Neural cell (in vitro differentiated cells): ENCODE measurements at regions not wholly inside any gene's neighbourhood (a gene's known extent, or its start where the extent isn't known, plus 50 kb on each side); places are given as distances from the start of the nearest gene placed in this dataset.

Experiments
- H2AFZ ChIP-seq: fragments of 200-600, 300-800 bp; sonication (generic), shearing (Covaris generic); 2 replicates; pipeline ENCODE4 v1.6.0; 2014; ENCODE audit warnings: low read depth, mild to moderate bottlenecking, antibody characterized with exemption, low read length, moderate library complexity
- H3F3A ChIP-seq: fragments of 200-600 bp; shearing (Covaris generic); 2 replicates; pipeline ENCODE4 v1.6.1; 2016; ENCODE audit warnings: mild to moderate bottlenecking, moderate library complexity, mixed read lengths, antibody characterized with exemption, low read length; ENCODE audit not compliant: insufficient read depth, poor library complexity, severe bottlenecking
- H3K27ac ChIP-seq: fragments of 200-600, 300-800 bp; sonication (generic), shearing (Covaris generic); 2 replicates; pipeline ENCODE4 v1.5.1; 2014; ENCODE audit warnings: mild to moderate bottlenecking, low read length, moderate library complexity
- H3K27me3 ChIP-seq: fragments of 300-800, 200-600 bp; sonication (generic), shearing (Covaris generic); 2 replicates; pipeline ENCODE4 v1.6.0; 2014; ENCODE audit warnings: mild to moderate bottlenecking, low read depth, low read length, moderate library complexity; ENCODE audit not compliant: insufficient read depth
- H3K36me3 ChIP-seq: fragments of 300-800, 200-600 bp; sonication (generic), shearing (Covaris generic); 2 replicates; pipeline ENCODE4 v1.5.1; 2014; ENCODE audit warnings: mild to moderate bottlenecking, antibody characterized with exemption, low read length, moderate library complexity; ENCODE audit not compliant: insufficient read depth
- H3K4me2 ChIP-seq: fragments of 300-800, 200-600 bp; sonication (generic), shearing (Covaris generic); 2 replicates; pipeline ENCODE4 v1.6.0; 2014; ENCODE audit warnings: mild to moderate bottlenecking, low read length
- H3K4me3 ChIP-seq: fragments of 300-800, 200-600 bp; sonication (generic), shearing (Covaris generic); 2 replicates; pipeline ENCODE4 v1.5.1; 2014; ENCODE audit warnings: mild to moderate bottlenecking, low read length, moderate library complexity
- H3K79me2 ChIP-seq: fragments of 200-600 bp; shearing (Covaris generic); replicated peaks from 2 replicates; pipeline ENCODE4 v1.6.0; 2014; ENCODE audit warnings: mild to moderate bottlenecking, low read length, moderate library complexity; ENCODE audit not compliant: insufficient read depth
- H3K9ac ChIP-seq: fragments of 300-800, 200-600 bp; sonication (generic), shearing (Covaris generic); 2 replicates; pipeline ENCODE4 v1.6.1; 2016; ENCODE audit warnings: mild to moderate bottlenecking, low read length, mixed read lengths
- H3K9me2 ChIP-seq: fragments of 200-600 bp; shearing (Covaris generic); 2 replicates; pipeline ENCODE4 v1.6.1; 2016; ENCODE audit warnings: mild to moderate bottlenecking, low read length, mixed read lengths; ENCODE audit not compliant: insufficient read depth
- H3K9me3 ChIP-seq: fragments of 200-600, 300-800 bp; sonication (generic), shearing (Covaris generic); 2 replicates; pipeline ENCODE4 v1.6.1; 2016; ENCODE audit warnings: mild to moderate bottlenecking, mixed run types, low read length, moderate library complexity, mixed read lengths
- H4K20me1 ChIP-seq: fragments of 200-600 bp; shearing (Covaris generic); 2 replicates; pipeline ENCODE4 v1.6.1; 2016; ENCODE audit warnings: mild to moderate bottlenecking, mixed run types; ENCODE audit not compliant: insufficient read depth
- EP300 ChIP-seq: fragments of 450-650 bp; conservative IDR thresholded peaks from 2 replicates; pipeline ENCODE4 v1.6.1; 2014; ENCODE audit warnings: antibody characterized with exemption, mild to moderate bottlenecking, moderate library complexity; ENCODE audit not compliant: poor library complexity, severe bottlenecking
- EZH2 ChIP-seq: fragments of 200-600, 300-800 bp; shearing (Covaris generic), sonication (generic); IDR thresholded peaks from 2 replicates; pipeline ENCODE4 v1.6.1; 2014; ENCODE audit warnings: antibody characterized with exemption, low read length, borderline replicate concordance, mild to moderate bottlenecking; ENCODE audit not compliant: insufficient read depth, poor library complexity, severe bottlenecking
- MXI1 ChIP-seq: fragments of 450-650 bp; conservative IDR thresholded peaks from 2 replicates; pipeline ENCODE4 v1.6.1; 2014; ENCODE audit warnings: antibody characterized with exemption, mild to moderate bottlenecking; ENCODE audit not compliant: poor library complexity, severe bottlenecking
- POLR2AphosphoS5 ChIP-seq: IDR thresholded peaks from 2 replicates; pipeline ENCODE4 v1.6.1; 2012
- RAD21 ChIP-seq: fragments of 450-650 bp; conservative IDR thresholded peaks from 2 replicates; pipeline ENCODE4 v1.6.1; 2014; ENCODE audit warnings: antibody characterized with exemption, mild to moderate bottlenecking, moderate library complexity
- SMC3 ChIP-seq: fragments of 450-650 bp; conservative IDR thresholded peaks from 2 replicates; pipeline ENCODE4 v1.6.1; 2014; ENCODE audit warnings: antibody characterized with exemption, mild to moderate bottlenecking, moderate library complexity; ENCODE audit not compliant: poor library complexity
- TAF1 ChIP-seq: IDR thresholded peaks from 2 replicates; pipeline ENCODE4 v1.6.1; 2012; ENCODE audit warnings: low read depth
- TF ChIP-seq, protein P1 (sequence below): fragments of 450-650 bp; IDR thresholded peaks from 2 replicates; pipeline ENCODE4 v1.5.1; 2014; ENCODE audit warnings: antibody characterized with exemption, mild to moderate bottlenecking, moderate library complexity; ENCODE audit not compliant: poor library complexity, severe bottlenecking
- TF ChIP-seq, protein P2 (sequence below): IDR thresholded peaks from 2 replicates; pipeline ENCODE4 v1.6.1; 2012; ENCODE audit warnings: borderline replicate concordance

GRCh38 chr2:122203523-122203922 lies 448.1 kb downstream of the TSN start:
- Histone ChIP-seq H3K36me3 (no peaks in the 10 kb centered on the region), H2AFZ (no peak overlapping the region), H3K9me3 (no peaks in the 10 kb centered on the region), H3K27me3 (no peaks in the 10 kb centered on the region), H3K27ac (no peak overlapping the region), H3K9me2 (no peaks in the 10 kb centered on the region), H3K79me2 (no peaks in the 10 kb centered on the region), H3K4me2 (no peak overlapping the region), H3K9ac (no peak overlapping the region), H3F3A (no peaks in the 10 kb centered on the region), H4K20me1 (no peaks in the 10 kb centered on the region), H3K4me3 (no peak overlapping the region)
- TF ChIP-seq TAF1 = no peak
- TF ChIP-seq RAD21 = no peak
- TF ChIP-seq POLR2AphosphoS5 = no peak
- no peak for TF ChIP-seq SMC3
- TF ChIP-seq EP300 = no peak
- TF ChIP-seq, protein P1, sequence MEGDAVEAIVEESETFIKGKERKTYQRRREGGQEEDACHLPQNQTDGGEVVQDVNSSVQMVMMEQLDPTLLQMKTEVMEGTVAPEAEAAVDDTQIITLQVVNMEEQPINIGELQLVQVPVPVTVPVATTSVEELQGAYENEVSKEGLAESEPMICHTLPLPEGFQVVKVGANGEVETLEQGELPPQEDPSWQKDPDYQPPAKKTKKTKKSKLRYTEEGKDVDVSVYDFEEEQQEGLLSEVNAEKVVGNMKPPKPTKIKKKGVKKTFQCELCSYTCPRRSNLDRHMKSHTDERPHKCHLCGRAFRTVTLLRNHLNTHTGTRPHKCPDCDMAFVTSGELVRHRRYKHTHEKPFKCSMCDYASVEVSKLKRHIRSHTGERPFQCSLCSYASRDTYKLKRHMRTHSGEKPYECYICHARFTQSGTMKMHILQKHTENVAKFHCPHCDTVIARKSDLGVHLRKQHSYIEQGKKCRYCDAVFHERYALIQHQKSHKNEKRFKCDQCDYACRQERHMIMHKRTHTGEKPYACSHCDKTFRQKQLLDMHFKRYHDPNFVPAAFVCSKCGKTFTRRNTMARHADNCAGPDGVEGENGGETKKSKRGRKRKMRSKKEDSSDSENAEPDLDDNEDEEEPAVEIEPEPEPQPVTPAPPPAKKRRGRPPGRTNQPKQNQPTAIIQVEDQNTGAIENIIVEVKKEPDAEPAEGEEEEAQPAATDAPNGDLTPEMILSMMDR = no peak
- TF ChIP-seq, protein P2, sequence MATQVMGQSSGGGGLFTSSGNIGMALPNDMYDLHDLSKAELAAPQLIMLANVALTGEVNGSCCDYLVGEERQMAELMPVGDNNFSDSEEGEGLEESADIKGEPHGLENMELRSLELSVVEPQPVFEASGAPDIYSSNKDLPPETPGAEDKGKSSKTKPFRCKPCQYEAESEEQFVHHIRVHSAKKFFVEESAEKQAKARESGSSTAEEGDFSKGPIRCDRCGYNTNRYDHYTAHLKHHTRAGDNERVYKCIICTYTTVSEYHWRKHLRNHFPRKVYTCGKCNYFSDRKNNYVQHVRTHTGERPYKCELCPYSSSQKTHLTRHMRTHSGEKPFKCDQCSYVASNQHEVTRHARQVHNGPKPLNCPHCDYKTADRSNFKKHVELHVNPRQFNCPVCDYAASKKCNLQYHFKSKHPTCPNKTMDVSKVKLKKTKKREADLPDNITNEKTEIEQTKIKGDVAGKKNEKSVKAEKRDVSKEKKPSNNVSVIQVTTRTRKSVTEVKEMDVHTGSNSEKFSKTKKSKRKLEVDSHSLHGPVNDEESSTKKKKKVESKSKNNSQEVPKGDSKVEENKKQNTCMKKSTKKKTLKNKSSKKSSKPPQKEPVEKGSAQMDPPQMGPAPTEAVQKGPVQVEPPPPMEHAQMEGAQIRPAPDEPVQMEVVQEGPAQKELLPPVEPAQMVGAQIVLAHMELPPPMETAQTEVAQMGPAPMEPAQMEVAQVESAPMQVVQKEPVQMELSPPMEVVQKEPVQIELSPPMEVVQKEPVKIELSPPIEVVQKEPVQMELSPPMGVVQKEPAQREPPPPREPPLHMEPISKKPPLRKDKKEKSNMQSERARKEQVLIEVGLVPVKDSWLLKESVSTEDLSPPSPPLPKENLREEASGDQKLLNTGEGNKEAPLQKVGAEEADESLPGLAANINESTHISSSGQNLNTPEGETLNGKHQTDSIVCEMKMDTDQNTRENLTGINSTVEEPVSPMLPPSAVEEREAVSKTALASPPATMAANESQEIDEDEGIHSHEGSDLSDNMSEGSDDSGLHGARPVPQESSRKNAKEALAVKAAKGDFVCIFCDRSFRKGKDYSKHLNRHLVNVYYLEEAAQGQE = no peak
- no peak for TF ChIP-seq MXI1
- TF ChIP-seq EZH2 = no peak

DNA sequence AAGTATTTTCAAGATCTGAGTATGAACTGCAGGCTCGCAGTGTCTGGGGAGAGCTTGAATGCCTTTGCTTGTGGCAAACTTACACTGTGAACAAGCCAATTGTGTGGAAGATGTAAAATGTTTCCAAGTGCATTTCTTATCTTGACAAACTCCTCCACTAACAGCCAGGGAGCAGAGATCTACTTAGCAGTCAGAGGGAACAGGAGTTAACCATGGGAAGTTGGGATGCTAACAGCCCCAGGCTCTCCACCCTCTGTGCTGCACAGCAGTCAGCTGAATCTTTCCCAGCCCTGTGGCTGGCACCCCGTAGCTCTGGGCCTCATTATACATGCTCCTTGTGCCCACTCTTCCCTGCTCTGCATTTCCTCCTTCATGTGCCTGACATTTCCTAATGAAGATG lies 450.2 kb downstream of the TSN start:
- no peaks in the 10 kb centered on the region for H3K9me3 ChIP-seq
- TF ChIP-seq, protein P2 = no peak
- no peak for TF ChIP-seq SMC3
- TF ChIP-seq EZH2 = no peak
- TF ChIP-seq, protein P1 = no peak
- TF ChIP-seq POLR2AphosphoS5 = no peak
- no peak for TF ChIP-seq RAD21
- no peak for TF ChIP-seq MXI1
- no peaks in the 10 kb centered on the region for H4K20me1 ChIP-seq
- H3K9ac ChIP-seq = no peak overlapping the region
- no peaks in the 10 kb centered on the region for H3K79me2 ChIP-seq
- H3K9me2 ChIP-seq = no peaks in the 10 kb centered on the region
- H3K4me3 ChIP-seq = no peak overlapping the region
- H3K27me3 ChIP-seq = no peaks in the 10 kb centered on the region
- H2AFZ ChIP-seq = no peak overlapping the region
- no peaks in the 10 kb centered on the region for H3K36me3 ChIP-seq
- no peak overlapping the region for H3K27ac ChIP-seq
- H3K4me2 ChIP-seq = no peak overlapping the region
- no peaks in the 10 kb centered on the region for H3F3A ChIP-seq
